ENCODE measurements at regions not wholly inside any gene's neighbourhood (a gene's known extent, or its start where the extent isn't known, plus 50 kb on each side); places are given as distances from the start of the nearest gene placed in this dataset.

- Histone ChIP-seq H4K20me1 (ENCODE audit: insufficient read depth) (no peaks in the 10 kb centered on the region), H3K4me3 (IDR thresholded peaks at IDR 0.05; ENCODE audit: insufficient read depth, low read depth, low read length) (no peak overlapping the region), H3K9ac (no peak overlapping the region), H3K27me3 (ENCODE audit: insufficient read depth, low read depth) (no peaks in the 10 kb centered on the region), H3K4me1 (ENCODE audit: low read depth, poor library complexity, severe bottlenecking) (peaks cover 10% of the 10 kb centered on the region), H3K27ac (no peak overlapping the region), H2AFZ (ENCODE audit: low read depth) (no peak overlapping the region), H3K79me2 (ENCODE audit: insufficient read depth, low read depth) (no peaks in the 10 kb centered on the region), H3K36me3 (ENCODE audit: insufficient read depth) (no peaks in the 10 kb centered on the region; the same call in 1 of the 2 replicates), H3K4me2 (no peak overlapping the region)
- TF ChIP-seq CTCF (conservative IDR thresholded peaks at IDR 0.05; ENCODE audit: low read depth, low read length), result no peak
These were observed 247.5 kb downstream of the MBNL1 start for GRCh38 chr3:152516216-152516615.

GRCh38 chr3:152517502-152517901 lies 248.8 kb downstream of the MBNL1 start:
- Histone ChIP-seq H3K4me2 (no peak overlapping the region), H3K36me3 (ENCODE audit: insufficient read depth) (no peaks in the 10 kb centered on the region), H2AFZ (ENCODE audit: low read depth) (no peak overlapping the region), H3K27ac (no peak overlapping the region), H3K9ac (no peak overlapping the region), H4K20me1 (ENCODE audit: insufficient read depth) (no peaks in the 10 kb centered on the region), H3K79me2 (ENCODE audit: insufficient read depth, low read depth) (no peaks in the 10 kb centered on the region), H3K27me3 (ENCODE audit: insufficient read depth, low read depth) (no peaks in the 10 kb centered on the region), H3K4me3 (IDR thresholded peaks at IDR 0.05; ENCODE audit: insufficient read depth, low read depth, low read length) (no peak overlapping the region), H3K4me1 (ENCODE audit: low read depth, poor library complexity, severe bottlenecking) (peaks cover 10% of the 10 kb centered on the region)
- TF ChIP-seq CTCF (conservative IDR thresholded peaks at IDR 0.05; ENCODE audit: low read depth, low read length), result no peak

- Histone ChIP-seq H2AFZ (ENCODE audit: low read depth) (no peak overlapping the region), H3K27me3 (ENCODE audit: insufficient read depth, low read depth) (no peaks in the 10 kb centered on the region), H3K36me3 (ENCODE audit: insufficient read depth) (no peaks in the 10 kb centered on the region), H3K79me2 (ENCODE audit: insufficient read depth, low read depth) (no peaks in the 10 kb centered on the region), H3K9ac (no peak overlapping the region), H3K27ac (no peak overlapping the region), H3K4me3 (IDR thresholded peaks at IDR 0.05; ENCODE audit: insufficient read depth, low read depth, low read length) (no peak overlapping the region), H3K4me1 (ENCODE audit: low read depth, poor library complexity, severe bottlenecking) (peaks cover 10% of the 10 kb centered on the region), H4K20me1 (ENCODE audit: insufficient read depth) (no peaks in the 10 kb centered on the region), H3K4me2 (no peak overlapping the region)
- TF ChIP-seq CTCF (conservative IDR thresholded peaks at IDR 0.05; ENCODE audit: low read depth, low read length), result no peak
These were observed 249.6 kb downstream of the MBNL1 start for GRCh38 chr3:152518346-152518745.

GRCh38 chr3:152519376-152519775 lies 250.6 kb downstream of the MBNL1 start:
- H3K79me2 ChIP-seq (ENCODE audit: insufficient read depth, low read depth), result no peaks in the 10 kb centered on the region
- no peak overlapping the region for H2AFZ ChIP-seq (ENCODE audit: low read depth)
- TF ChIP-seq CTCF (conservative IDR thresholded peaks at IDR 0.05; ENCODE audit: low read depth, low read length), result no peak
- H3K4me3 ChIP-seq (IDR thresholded peaks at IDR 0.05; ENCODE audit: insufficient read depth, low read depth, low read length), result no peak overlapping the region
- H3K27ac ChIP-seq, result no peak overlapping the region
- no peaks in the 10 kb centered on the region for H3K36me3 ChIP-seq (ENCODE audit: insufficient read depth)
- no peak overlapping the region; the same call in 1 of the 2 replicates for H3K4me2 ChIP-seq
- H4K20me1 ChIP-seq (ENCODE audit: insufficient read depth), result no peaks in the 10 kb centered on the region
- H3K27me3 ChIP-seq (ENCODE audit: insufficient read depth, low read depth), result no peaks in the 10 kb centered on the region
- peaks cover 10% of the 10 kb centered on the region for H3K4me1 ChIP-seq (ENCODE audit: low read depth, poor library complexity, severe bottlenecking)
- H3K9ac ChIP-seq, result no peak overlapping the region
